Spleen (tissue), 11 donors: ENCODE measurements at regions not wholly inside any gene's neighbourhood (a gene's known extent, or its start where the extent isn't known, plus 50 kb on each side); places are given as distances from the start of the nearest gene placed in this dataset.

Source experiments
- DNase-seq: peaks from one replicate; pipeline ENCODE4 v3.0.0-alpha.2; 2020
- H3K27ac ChIP-seq, 8 donors: fragments of 200-600 bp; sonication (generic) in 7 of 8; 1 replicate in 4 of 8; 2 replicates in 4 of 8; pipeline versions ENCODE4 v1.5.0 to v1.8.0; 2016 to 2021; ENCODE audit warnings: inconsistent platforms in 4 of 8, mild to moderate bottlenecking in 4 of 8, moderate library complexity in 1 of 8
- H3K27me3 ChIP-seq, 7 donors: fragments of 200-600 bp; sonication (generic) in 6 of 7; replicated peaks in 1 of 7; 1 replicate in 4 of 7; 2 replicates in 3 of 7; pipeline versions ENCODE4 v1.5.0 to v1.8.0; 2016 to 2021; ENCODE audit warnings: inconsistent platforms in 3 of 7, mild to moderate bottlenecking in 1 of 7
- H3K36me3 ChIP-seq, 6 donors: fragments of 200-600 bp; sonication (generic) in 5 of 6; 1 replicate in 4 of 6; 2 replicates in 2 of 6; pipeline versions ENCODE4 v1.5.0 to v1.8.0; 2016 to 2021; ENCODE audit warnings: inconsistent platforms in 2 of 6
- H3K4me1 ChIP-seq, 6 donors: fragments of 200-600 bp; sonication (generic) in 5 of 6; 1 replicate in 3 of 6; 2 replicates in 3 of 6; pipeline versions ENCODE4 v1.5.0 to v1.8.0; 2016 to 2021; ENCODE audit warnings: inconsistent platforms in 3 of 6
- H3K4me3 ChIP-seq, 8 donors: fragments of 200-600 bp; sonication (generic) in 7 of 8; 1 replicate in 4 of 8; 2 replicates in 4 of 8; pipeline versions ENCODE4 v1.5.0 to v1.8.0; 2016 to 2021; ENCODE audit warnings: inconsistent platforms in 4 of 8, mild to moderate bottlenecking in 4 of 8, moderate library complexity in 2 of 8
- H3K9me3 ChIP-seq, 8 donors: fragments of 200-600 bp; sonication (generic) in 7 of 8; 1 replicate in 4 of 8; 2 replicates in 4 of 8; pipeline versions ENCODE4 v1.5.0 to v1.8.0; 2016 to 2021; ENCODE audit warnings: inconsistent platforms in 4 of 8
- POLR2A ChIP-seq, 3 donors: fragments of 450-650 bp; IDR thresholded peaks; one replicate each; pipeline ENCODE4 v1.5.1; 2017; ENCODE audit warnings: antibody characterized with exemption in 3 of 3, mild to moderate bottlenecking in 1 of 3
- POLR2AphosphoS5 ChIP-seq, 3 donors: sonication (generic); formaldehyde crosslinking; IDR thresholded peaks; one replicate each; pipeline ENCODE4 v1.5.1; 2017; ENCODE audit warnings: antibody characterized with exemption in 3 of 3
- WGBS, 5 donors: extraction: QIAGEN DNeasy Blood & Tissue Kit in 3 of 5; methylation state at CpG; one replicate each; pipeline versions ENCODE4 v1.1.5 to v1.1.7; 2013 to 2018; 5-methylcytosine and 5-hydroxymethylcytosine counted together
- intact Hi-C: fragments of 100-400 bp; cut with DNase I; formaldehyde crosslinking; loops from one replicate; pipeline ENCODE4 v1.15.0; 2023; ENCODE audit warnings: low total_unique reads
- TF ChIP-seq, protein P1 (sequence below), 11 experiments: fragments of 200-600 bp in 7 of 11; fragments of 450-650 bp in 4 of 11; sonication (generic) in 4 of 11; IDR thresholded peaks in 8 of 11; conservative IDR thresholded peaks in 3 of 11; 1 replicate in 7 of 11; 2 replicates in 4 of 11; pipeline versions ENCODE4 v1.4.0 to v1.8.0; 2016 to 2021; ENCODE audit warnings: antibody characterized with exemption in 11 of 11, inconsistent platforms in 4 of 11, mild to moderate bottlenecking in 1 of 11
- donor health status: healthy with polysubstance abuse.
- donor health status: DM: no; HTN: no; CAD: no; lungs with moderate emphysema.
- donor health status: DM: no; HTN: no; CAD: no.
- donor health status: Bipolar disorder and iron deficiency.
- donor health status: healthy.
- donor health status: DM: no; HTN: no; CAD: no.
- donor health status: DM: yes; HTN: yes; CAD: no.

DNA sequence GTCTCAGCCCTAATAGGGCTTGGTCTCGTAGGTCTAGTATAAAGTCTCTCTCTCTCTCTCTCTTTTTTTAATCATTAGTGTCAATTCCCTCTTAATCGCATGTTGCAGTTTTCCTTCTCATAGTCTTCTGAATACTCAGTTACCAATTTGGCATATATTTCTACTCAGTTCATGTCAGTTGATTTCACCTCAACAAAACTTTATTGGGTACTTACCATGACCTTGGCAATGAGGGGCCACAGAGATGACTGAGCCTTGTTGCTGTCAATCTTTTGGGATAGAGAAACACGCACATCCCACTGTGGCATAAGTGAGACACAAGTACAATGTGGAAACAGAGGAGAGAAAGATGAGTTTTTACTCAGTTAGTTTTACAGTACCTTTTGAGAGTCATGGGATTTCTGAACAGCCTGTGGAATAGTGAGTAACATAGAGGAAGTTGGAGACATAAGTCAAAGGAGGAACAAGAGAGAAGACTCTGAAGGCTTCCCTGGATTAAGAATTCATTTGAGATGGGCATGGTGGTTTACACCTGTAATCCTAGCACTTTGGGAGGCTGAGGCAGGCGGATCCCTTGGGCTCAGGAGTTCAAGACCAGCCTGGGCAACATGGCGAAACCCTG, 150.2 kb upstream of the CBLB start:
- H3K36me3 ChIP-seq = no peaks in the 10 kb centered on the region
- intact Hi-C loops = no loop called here
- H3K4me3 ChIP-seq = no peak overlapping the region
- no peak for TF ChIP-seq POLR2A (IDR thresholded peaks at IDR 0.05)
- TF ChIP-seq POLR2AphosphoS5 (IDR thresholded peaks at IDR 0.05) = no peak
- no peaks in the 10 kb centered on the region for H3K4me1 ChIP-seq
- no peaks in the 10 kb centered on the region for H3K27me3 ChIP-seq
- DNase-seq = no peak
- H3K9me3 ChIP-seq = no peaks in the 10 kb centered on the region
- WGBS, 5 donors = 90 to 95% (median 94%) methylated on average over 5 of the region's 5 CpGs
- H3K27ac ChIP-seq = no peak overlapping the region

DNA sequence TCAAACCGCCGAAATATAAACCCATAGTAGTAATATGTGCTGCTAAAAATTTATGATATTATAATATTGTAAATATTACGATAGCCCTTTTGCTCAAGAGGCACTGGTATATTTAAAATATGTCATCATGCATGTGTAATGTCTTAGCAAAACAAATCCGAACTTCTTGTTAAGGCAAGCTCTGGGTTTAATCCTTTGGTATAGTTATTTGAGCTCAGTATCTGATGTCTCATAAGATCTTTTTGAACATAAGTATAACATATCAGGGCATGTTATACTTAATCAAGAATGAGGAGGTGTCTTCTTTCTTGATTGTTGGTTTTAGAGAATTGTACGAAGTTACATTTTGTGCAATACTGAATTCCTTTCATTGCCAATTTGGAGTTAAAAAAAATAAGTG, 154.1 kb upstream of the CBLB start:
- TF ChIP-seq POLR2A (IDR thresholded peaks at IDR 0.05) = no peak
- no peak for TF ChIP-seq POLR2AphosphoS5 (IDR thresholded peaks at IDR 0.05)
- TF ChIP-seq, protein P1, sequence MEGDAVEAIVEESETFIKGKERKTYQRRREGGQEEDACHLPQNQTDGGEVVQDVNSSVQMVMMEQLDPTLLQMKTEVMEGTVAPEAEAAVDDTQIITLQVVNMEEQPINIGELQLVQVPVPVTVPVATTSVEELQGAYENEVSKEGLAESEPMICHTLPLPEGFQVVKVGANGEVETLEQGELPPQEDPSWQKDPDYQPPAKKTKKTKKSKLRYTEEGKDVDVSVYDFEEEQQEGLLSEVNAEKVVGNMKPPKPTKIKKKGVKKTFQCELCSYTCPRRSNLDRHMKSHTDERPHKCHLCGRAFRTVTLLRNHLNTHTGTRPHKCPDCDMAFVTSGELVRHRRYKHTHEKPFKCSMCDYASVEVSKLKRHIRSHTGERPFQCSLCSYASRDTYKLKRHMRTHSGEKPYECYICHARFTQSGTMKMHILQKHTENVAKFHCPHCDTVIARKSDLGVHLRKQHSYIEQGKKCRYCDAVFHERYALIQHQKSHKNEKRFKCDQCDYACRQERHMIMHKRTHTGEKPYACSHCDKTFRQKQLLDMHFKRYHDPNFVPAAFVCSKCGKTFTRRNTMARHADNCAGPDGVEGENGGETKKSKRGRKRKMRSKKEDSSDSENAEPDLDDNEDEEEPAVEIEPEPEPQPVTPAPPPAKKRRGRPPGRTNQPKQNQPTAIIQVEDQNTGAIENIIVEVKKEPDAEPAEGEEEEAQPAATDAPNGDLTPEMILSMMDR (IDR thresholded peaks at IDR 0.05 in 8 of 11, conservative IDR thresholded peaks at IDR 0.05 in 3 of 11) = no peak
- no peaks in the 10 kb centered on the region for H3K9me3 ChIP-seq
- no peak overlapping the region for H3K27ac ChIP-seq
- H3K4me3 ChIP-seq = no peak overlapping the region
- no peaks in the 10 kb centered on the region for H3K27me3 ChIP-seq
- intact Hi-C loops = no loop called here
- DNase-seq = no peak
- H3K4me1 ChIP-seq = no peaks in the 10 kb centered on the region
- no peaks in the 10 kb centered on the region for H3K36me3 ChIP-seq
- WGBS, 5 donors = 93 to 97% (median 95%) methylated on average over 5 of the region's 5 CpGs

DNA sequence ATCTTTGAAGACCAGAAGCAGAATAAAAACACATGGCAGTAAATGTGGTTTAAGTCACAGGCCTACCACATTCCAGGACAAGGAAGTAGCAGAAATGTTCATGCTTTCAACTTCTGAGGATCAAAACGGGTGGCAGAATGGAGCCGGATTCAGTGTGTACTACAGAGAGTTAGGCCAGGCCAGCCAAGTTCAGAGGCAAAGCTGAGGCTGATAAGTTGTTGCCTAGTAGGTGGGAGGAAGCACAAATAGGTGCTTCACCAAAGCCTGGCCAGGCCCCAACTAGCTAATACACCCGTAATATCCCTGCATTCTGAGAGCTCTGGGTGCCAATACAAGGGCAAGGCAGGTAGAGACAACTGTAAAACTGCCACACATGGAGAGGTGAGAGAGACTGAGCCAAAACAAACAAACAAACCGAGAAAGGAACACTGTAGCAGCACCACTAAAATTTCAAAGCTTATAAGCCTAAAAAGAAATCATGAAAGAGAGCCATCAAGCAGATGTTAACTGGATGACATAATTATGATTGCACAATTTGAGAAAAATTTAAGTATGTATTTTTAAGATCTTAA, 156.4 kb upstream of the CBLB start:
- no peaks in the 10 kb centered on the region for H3K27me3 ChIP-seq
- no peaks in the 10 kb centered on the region for H3K36me3 ChIP-seq
- H3K4me3 ChIP-seq = no peak overlapping the region
- no peaks in the 10 kb centered on the region for H3K9me3 ChIP-seq
- WGBS, 5 donors = 84 to 87% (median 85%) methylated on average over 4 of the region's 4 CpGs
- H3K27ac ChIP-seq = no peak overlapping the region
- DNase-seq = no peak
- TF ChIP-seq, protein P1 (IDR thresholded peaks at IDR 0.05 in 8 of 11, conservative IDR thresholded peaks at IDR 0.05 in 3 of 11) = no peak
- no peak for TF ChIP-seq POLR2AphosphoS5 (IDR thresholded peaks at IDR 0.05)
- TF ChIP-seq POLR2A (IDR thresholded peaks at IDR 0.05) = no peak
- intact Hi-C loops = no loop called here
- H3K4me1 ChIP-seq = no peaks in the 10 kb centered on the region

DNA sequence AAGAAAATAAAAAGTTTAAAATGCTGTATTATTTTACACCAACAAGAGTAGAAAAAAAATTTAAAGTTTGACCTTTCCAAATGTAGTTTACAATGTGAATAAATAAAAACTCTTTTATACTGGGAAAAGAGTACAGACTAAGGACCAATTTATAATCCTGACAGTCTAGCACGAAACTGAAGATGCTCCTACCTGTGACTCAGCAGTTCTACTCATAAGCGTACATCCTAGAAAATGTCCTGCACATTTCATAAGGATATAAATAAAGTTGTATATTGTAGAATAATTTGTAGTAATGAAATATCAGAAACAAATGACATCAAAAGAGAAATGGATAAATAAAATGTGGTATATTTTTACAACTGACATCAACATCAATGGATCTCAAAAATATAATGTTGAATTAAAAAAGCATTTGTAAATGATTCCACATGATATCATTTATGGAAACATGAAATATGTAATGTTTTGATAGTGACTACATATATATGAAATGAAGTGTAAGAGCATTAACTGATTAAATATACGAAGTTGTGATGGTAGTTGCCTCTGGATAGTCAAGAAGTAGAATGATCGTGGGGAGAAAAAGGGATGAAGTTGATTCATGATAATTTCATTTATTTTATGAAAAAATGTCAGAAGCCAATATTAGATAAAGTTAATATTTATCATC, 161.3 kb upstream of the CBLB start:
- no peak for DNase-seq
- 81 to 97% (median 91%) methylated on average over 4 of the region's 4 CpGs for WGBS, 5 donors
- no peaks in the 10 kb centered on the region for H3K36me3 ChIP-seq
- H3K4me1 ChIP-seq = no peaks in the 10 kb centered on the region
- TF ChIP-seq POLR2AphosphoS5 (IDR thresholded peaks at IDR 0.05) (no peak), POLR2A (IDR thresholded peaks at IDR 0.05) (no peak)
- TF ChIP-seq, protein P1 (IDR thresholded peaks at IDR 0.05 in 8 of 11, conservative IDR thresholded peaks at IDR 0.05 in 3 of 11) = no peak
- no peak overlapping the region for H3K4me3 ChIP-seq
- H3K9me3 ChIP-seq = no peaks in the 10 kb centered on the region
- H3K27me3 ChIP-seq = no peaks in the 10 kb centered on the region
- H3K27ac ChIP-seq = no peak overlapping the region
- intact Hi-C loops = no loop called here
